CD4-positive, CD25-positive, alpha-beta regulatory T cell (primary cell): ENCODE measurements at regions not wholly inside any gene's neighbourhood (a gene's known extent, or its start where the extent isn't known, plus 50 kb on each side); places are given as distances from the start of the nearest gene placed in this dataset.

Experiments
- ATAC-seq, 2 donors: fragments of 150-1000 bp; cut with Tn5 transposase; one replicate each; pipeline ENCODE4 v1.10.0; 2021; ENCODE audit warnings: low read depth in 2 of 2, moderate number of reproducible peaks in 2 of 2, moderate library complexity in 1 of 2
- DNase-seq, 3 donors: peaks; one replicate each; pipeline versions ENCODE4 v3.0.0 to v3.0.0-alpha.2; 2012 to 2022; ENCODE audit warnings: mixed read lengths in 1 of 3
- H3K27ac ChIP-seq: one replicate; pipeline ENCODE4 v1.7.0; 2013; ENCODE audit warnings: mild to moderate bottlenecking, low read length; ENCODE audit not compliant: insufficient read depth, poor library complexity, severe bottlenecking
- H3K27me3 ChIP-seq: one replicate; pipeline ENCODE4 v1.7.0; 2013; ENCODE audit warnings: low read length; ENCODE audit not compliant: control insufficient read depth, insufficient read depth
- H3K36me3 ChIP-seq: one replicate; pipeline ENCODE4 v1.7.0; 2013; ENCODE audit warnings: mild to moderate bottlenecking, low read length, moderate library complexity; ENCODE audit not compliant: control insufficient read depth, insufficient read depth
- H3K4me1 ChIP-seq: 2 replicates; pipeline ENCODE4 v1.7.0; 2013; ENCODE audit warnings: mild to moderate bottlenecking, low read length; ENCODE audit not compliant: insufficient read depth, control insufficient read depth, poor library complexity, severe bottlenecking
- H3K4me3 ChIP-seq: one replicate; pipeline ENCODE4 v1.7.0; 2013; ENCODE audit warnings: low read depth, mild to moderate bottlenecking, low read length, moderate library complexity
- H3K9me3 ChIP-seq, 2 experiments: 1 replicate in 1 of 2; 2 replicates in 1 of 2; pipeline ENCODE4 v1.7.0; 2013; ENCODE audit warnings: low read length in 2 of 2, mild to moderate bottlenecking in 1 of 2, moderate library complexity in 1 of 2; ENCODE audit not compliant: control insufficient read depth in 2 of 2
- H3K27ac Mint-ChIP-seq, 3 donors: one replicate each; pipeline ENCODE4 v1.8.0; 2020 to 2022; ENCODE audit warnings: mild to moderate bottlenecking in 3 of 3, mixed read lengths in 3 of 3, moderate library complexity in 2 of 3
- H3K27me3 Mint-ChIP-seq: one replicate; pipeline ENCODE4 v1.8.0; 2022; ENCODE audit warnings: mild to moderate bottlenecking, mixed read lengths
- H3K36me3 Mint-ChIP-seq: one replicate; pipeline ENCODE4 v1.8.0; 2020; ENCODE audit warnings: mixed read lengths
- H3K4me1 Mint-ChIP-seq, 4 donors: one replicate each; pipeline ENCODE4 v1.8.0; 2020 to 2022; ENCODE audit warnings: mixed read lengths in 4 of 4, mild to moderate bottlenecking in 1 of 4
- H3K4me3 Mint-ChIP-seq, 4 donors: one replicate each; pipeline ENCODE4 v1.8.0; 2020 to 2022; ENCODE audit warnings: mild to moderate bottlenecking in 4 of 4, mixed read lengths in 4 of 4, moderate library complexity in 3 of 4
- H3K9me3 Mint-ChIP-seq, 7 donors: one replicate each; pipeline ENCODE4 v1.8.0; 2020 to 2022; ENCODE audit warnings: mixed read lengths in 7 of 7, mild to moderate bottlenecking in 3 of 7, moderate library complexity in 2 of 7

DNA sequence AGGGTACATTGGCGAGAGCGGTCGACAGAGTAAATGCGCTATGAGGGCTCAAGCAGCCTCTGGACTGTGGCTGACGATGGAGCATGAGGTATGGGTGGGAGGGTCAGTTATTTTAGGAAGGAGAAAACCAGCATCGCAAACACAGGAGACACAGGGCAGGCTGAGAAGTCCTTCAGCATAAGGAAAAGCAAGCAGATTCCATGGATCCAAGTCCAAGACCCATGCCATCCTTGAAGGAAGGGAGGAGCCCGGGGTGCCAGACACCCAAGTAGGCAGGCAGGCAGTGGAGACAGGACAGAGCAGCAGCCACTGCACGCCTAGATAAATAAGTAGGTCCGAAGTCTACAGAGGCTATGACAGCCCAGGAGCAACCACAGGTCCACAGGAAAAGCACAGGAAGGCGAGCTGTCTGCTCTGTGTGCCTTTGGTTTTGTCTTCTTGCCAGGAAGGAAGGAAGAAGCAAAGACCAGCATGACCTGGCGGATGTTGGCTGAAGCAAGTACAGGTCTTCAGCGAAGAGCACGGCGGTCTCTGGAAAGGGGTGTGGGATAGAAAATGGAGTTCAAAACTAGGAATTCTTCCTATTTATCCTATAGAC, 76.4 kb upstream of the SLC45A1 start:
- Mint-ChIP-seq H3K4me1 (peaks cover 0 to 4% (median 1%) of the 10 kb centered on the region in 4 donors), H3K4me3 (no peak overlapping the region), H3K27me3 (no peaks in the 10 kb centered on the region), H3K36me3 (no peaks in the 10 kb centered on the region), H3K9me3 (no peaks in the 10 kb centered on the region), H3K27ac (peak overlapping the region in 1 of 3 donors; percentile 36)
- ATAC-seq, result no peak
- Histone ChIP-seq H3K27ac (no peak overlapping the region), H3K27me3 (no peaks in the 10 kb centered on the region), H3K4me1 (no peaks in the 10 kb centered on the region), H3K36me3 (no peaks in the 10 kb centered on the region), H3K9me3 (no peaks in the 10 kb centered on the region), H3K4me3 (no peak overlapping the region)
- no peak for DNase-seq

DNA sequence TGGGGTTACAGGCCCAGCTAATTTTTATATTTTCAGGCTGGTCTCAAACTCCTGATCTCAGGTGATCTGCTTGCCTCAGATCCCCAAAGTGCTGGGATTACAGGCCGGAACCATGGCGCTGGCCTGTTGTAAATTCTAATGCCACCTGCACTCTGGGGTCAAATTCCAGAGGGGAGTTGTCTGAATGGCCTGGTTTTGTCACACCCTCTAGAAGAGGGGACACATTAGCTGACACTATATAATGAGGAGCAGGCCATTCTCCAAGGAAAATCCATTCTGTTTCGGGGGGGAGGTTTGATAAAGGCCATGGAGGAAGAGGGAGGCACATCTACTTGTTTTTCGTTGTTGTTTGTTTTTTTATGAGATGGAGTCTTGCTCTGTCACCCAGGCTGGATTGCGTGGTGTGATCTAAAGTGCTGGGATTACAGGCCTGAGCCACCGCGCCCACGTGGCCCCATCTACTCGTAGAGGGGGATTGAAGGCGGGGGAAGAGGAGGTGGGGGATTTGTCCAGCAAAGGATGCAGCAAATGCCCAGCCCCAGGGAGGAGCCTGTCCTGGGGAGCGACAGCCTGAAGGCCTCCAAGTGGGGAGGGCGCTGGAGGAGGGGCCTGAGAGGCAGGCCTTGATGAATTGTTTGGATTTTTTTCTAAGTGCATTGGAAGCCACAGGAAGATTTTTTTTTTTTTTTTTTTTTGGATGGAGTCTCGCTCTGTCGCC, 78.4 kb upstream of the SLC45A1 start:
- peaks cover 0 to 4% (median 1%) of the 10 kb centered on the region in 4 donors for H3K4me1 Mint-ChIP-seq
- Histone ChIP-seq H3K27ac (no peak overlapping the region), H3K36me3 (no peaks in the 10 kb centered on the region), H3K4me1 (no peaks in the 10 kb centered on the region), H3K9me3 (no peaks in the 10 kb centered on the region), H3K27me3 (no peaks in the 10 kb centered on the region), H3K4me3 (no peak overlapping the region)
- H3K4me3 Mint-ChIP-seq, result no peak overlapping the region
- H3K27me3 Mint-ChIP-seq, result no peaks in the 10 kb centered on the region
- H3K27ac Mint-ChIP-seq, result no peak overlapping the region
- H3K36me3 Mint-ChIP-seq, result no peaks in the 10 kb centered on the region
- ATAC-seq, result no peak
- H3K9me3 Mint-ChIP-seq, result no peaks in the 10 kb centered on the region
- no peak for DNase-seq

DNA sequence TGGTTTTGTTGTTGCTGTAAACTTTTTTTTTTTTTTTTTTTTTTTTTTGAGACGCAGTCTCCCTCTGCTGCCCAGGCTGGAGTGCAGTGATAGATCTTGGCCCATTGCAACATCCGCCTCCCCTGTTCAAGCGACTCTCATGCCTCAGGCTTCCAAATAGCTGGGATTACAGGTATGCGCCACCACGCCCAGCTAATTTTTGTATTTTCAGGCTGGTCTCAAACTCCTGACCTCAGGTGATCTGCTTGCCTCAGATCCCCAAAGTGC, 78.9 kb upstream of the SLC45A1 start:
- Histone ChIP-seq H3K27me3 (no peaks in the 10 kb centered on the region), H3K9me3 (no peaks in the 10 kb centered on the region), H3K4me1 (no peaks in the 10 kb centered on the region), H3K4me3 (no peak overlapping the region), H3K27ac (no peak overlapping the region), H3K36me3 (no peaks in the 10 kb centered on the region)
- Mint-ChIP-seq H3K27ac (no peak overlapping the region), H3K9me3 (no peaks in the 10 kb centered on the region), H3K4me1 (peaks cover 0 to 4% (median 1%) of the 10 kb centered on the region in 4 donors), H3K4me3 (no peak overlapping the region), H3K36me3 (no peaks in the 10 kb centered on the region), H3K27me3 (no peaks in the 10 kb centered on the region)
- DNase-seq (no peak), ATAC-seq (no peak)

DNA sequence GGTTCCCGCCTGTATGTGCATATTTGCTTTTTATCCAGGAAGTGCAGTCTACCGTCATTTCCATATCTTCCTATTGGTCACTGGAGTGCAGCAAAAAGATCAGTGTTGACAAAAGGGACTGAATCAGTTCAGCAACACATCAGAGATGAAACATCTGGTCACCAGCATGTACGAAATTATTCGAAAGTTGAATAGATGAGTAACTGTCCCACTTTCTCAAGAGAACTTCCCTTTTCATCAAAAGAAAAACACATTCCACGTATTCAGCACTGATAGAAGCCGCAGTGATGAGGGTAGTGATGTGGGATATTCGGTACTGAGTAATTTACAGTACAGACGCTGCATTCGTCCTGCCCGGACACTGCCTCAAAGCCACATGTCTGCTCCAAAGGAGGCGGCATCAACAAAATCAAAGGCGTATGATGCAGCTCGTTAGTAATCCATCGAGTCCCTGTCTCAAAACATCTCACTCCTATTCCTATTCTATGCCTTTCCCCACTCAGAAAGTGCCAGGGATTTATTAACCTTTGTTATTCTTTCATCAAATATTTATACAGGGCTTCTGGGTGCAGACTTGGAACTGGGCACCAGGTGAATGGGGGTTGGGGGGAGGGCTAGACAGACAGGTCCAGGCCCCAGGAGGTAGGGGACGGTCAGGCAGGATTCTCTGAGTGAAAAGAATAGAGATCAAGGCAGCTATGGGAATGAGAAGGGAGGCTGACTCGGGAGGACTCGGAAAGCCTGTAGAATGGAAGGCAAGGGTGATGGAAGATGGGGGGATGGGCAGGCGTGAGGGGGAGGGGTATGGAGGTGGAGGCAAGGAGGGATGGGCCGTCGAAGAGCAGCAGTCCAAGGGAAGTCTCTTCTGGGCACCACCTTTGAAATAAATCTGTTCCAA, 79.5 kb upstream of the SLC45A1 start:
- Histone ChIP-seq H3K4me3 (no peak overlapping the region), H3K4me1 (no peaks in the 10 kb centered on the region), H3K36me3 (no peaks in the 10 kb centered on the region), H3K27ac (no peak overlapping the region), H3K9me3 (no peaks in the 10 kb centered on the region), H3K27me3 (no peaks in the 10 kb centered on the region)
- Mint-ChIP-seq H3K9me3 (no peaks in the 10 kb centered on the region), H3K27me3 (no peaks in the 10 kb centered on the region), H3K4me3 (no peak overlapping the region), H3K36me3 (no peaks in the 10 kb centered on the region), H3K4me1 (peaks cover 0 to 4% (median 1%) of the 10 kb centered on the region in 4 donors), H3K27ac (no peak overlapping the region)
- ATAC-seq, result no peak
- DNase-seq, result no peak

DNA sequence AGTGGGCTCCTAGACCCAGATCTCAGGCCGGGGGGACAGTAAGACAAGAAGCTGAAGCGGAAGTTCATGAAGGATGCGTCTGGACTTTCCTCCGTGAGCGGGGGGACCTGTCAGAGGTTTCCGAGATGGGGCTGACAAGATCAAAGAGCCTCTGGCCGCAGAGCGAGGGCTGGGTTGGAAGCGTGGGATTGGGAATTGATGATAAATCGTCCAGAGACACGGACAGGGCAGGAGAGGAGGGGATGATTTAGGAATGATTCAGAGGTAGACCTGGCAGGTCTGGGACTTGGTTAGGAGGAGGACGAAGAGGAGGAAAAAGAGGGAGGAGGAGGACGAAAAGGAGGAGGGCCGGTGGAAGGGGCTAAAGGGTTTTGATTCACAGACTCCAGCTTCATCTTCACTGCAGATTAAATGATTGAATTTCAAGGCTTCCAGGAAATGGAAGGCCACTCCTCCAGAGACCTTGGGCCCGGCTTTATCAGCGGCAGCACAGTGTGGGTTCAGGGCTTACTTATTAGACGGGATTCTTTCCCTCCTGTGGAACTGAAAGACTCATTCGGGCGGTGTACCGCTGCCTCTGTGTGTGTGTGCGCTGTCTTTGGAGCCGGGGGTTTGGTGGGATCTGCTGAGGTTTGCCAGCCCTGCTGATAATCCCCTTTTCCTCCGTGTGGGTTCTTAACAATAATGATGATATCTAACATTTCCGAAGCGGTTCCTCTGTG, 85.7 kb upstream of the SLC45A1 start:
- H3K27ac Mint-ChIP-seq, result peak overlapping the region in 1 of 3 donors; percentile 88
- ATAC-seq, result no peak
- peaks cover 0 to 3% (median 0%) of the 10 kb centered on the region in 7 donors for H3K9me3 Mint-ChIP-seq
- H3K4me3 Mint-ChIP-seq, result no peak overlapping the region
- peaks cover 0 to 1% of the 10 kb centered on the region in 2 experiments for H3K9me3 ChIP-seq
- no peaks in the 10 kb centered on the region for H3K4me1 ChIP-seq
- H3K4me3 ChIP-seq, result no peak overlapping the region
- H3K27me3 Mint-ChIP-seq, result peaks cover 16% of the 10 kb centered on the region
- H3K36me3 ChIP-seq, result no peaks in the 10 kb centered on the region
- H3K27me3 ChIP-seq, result no peaks in the 10 kb centered on the region
- no peak for DNase-seq
- no peak overlapping the region for H3K27ac ChIP-seq
- H3K36me3 Mint-ChIP-seq, result no peaks in the 10 kb centered on the region
- peaks cover 0 to 3% (median 0%) of the 10 kb centered on the region in 4 donors for H3K4me1 Mint-ChIP-seq

DNA sequence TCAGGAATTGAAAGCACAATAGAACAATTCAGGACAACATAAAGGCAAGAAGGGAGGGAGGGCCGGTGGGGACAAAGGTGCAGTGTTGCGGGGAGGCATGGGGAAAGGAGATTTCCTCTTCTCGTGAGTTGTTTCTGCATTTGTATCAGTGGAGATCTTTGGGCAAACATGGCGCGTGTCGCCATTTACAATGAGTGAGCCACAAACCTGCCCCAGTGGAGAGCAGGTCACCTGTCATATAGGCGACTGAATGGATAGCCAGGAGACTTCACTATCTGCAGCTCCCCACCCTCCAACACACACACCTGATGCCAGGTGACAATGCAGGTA, 87.7 kb upstream of the SLC45A1 start:
- no peak overlapping the region for H3K27ac Mint-ChIP-seq
- H3K27ac ChIP-seq, result no peak overlapping the region
- H3K4me1 ChIP-seq, result no peaks in the 10 kb centered on the region
- H3K27me3 Mint-ChIP-seq, result peaks cover 16% of the 10 kb centered on the region
- no peak for ATAC-seq
- no peak overlapping the region for H3K4me3 Mint-ChIP-seq
- no peak for DNase-seq
- H3K27me3 ChIP-seq, result no peaks in the 10 kb centered on the region
- peaks cover 0 to 1% of the 10 kb centered on the region in 2 experiments for H3K9me3 ChIP-seq
- peaks cover 0 to 7% (median 2%) of the 10 kb centered on the region in 7 donors for H3K9me3 Mint-ChIP-seq
- H3K4me3 ChIP-seq, result no peak overlapping the region
- no peaks in the 10 kb centered on the region for H3K36me3 Mint-ChIP-seq
- H3K4me1 Mint-ChIP-seq, result peaks cover 0 to 3% (median 0%) of the 10 kb centered on the region in 4 donors
- no peaks in the 10 kb centered on the region for H3K36me3 ChIP-seq

DNA sequence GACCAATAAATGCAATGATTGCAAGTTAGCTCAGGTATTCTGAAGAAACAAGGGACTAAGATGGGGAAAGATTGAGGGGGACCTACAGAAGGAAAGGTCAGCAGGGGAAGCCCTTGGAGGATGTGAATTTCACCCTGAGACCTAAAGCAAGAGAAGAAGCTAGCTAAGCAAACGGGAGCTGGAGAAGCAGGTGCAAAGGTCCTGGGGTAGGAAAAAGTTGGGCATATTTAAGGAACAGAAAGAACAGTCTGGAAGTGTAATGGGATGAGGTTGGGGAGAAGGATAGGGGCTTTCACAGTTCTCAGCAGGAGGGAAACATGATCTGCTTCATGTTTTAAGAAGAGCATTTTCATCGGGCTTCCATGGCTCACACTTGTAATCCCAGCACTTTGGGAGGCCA, 89.7 kb upstream of the SLC45A1 start:
- H3K27ac ChIP-seq, result no peak overlapping the region
- peaks cover 0 to 7% (median 2%) of the 10 kb centered on the region in 7 donors for H3K9me3 Mint-ChIP-seq
- H3K27me3 ChIP-seq, result no peaks in the 10 kb centered on the region
- peaks cover 0 to 12% (median 3%) of the 10 kb centered on the region in 4 donors for H3K4me1 Mint-ChIP-seq
- DNase-seq (no peak), ATAC-seq (no peak)
- H3K9me3 ChIP-seq, result peaks cover 0 to 1% of the 10 kb centered on the region in 2 experiments
- no peaks in the 10 kb centered on the region for H3K36me3 Mint-ChIP-seq
- peaks cover 23% of the 10 kb centered on the region for H3K27me3 Mint-ChIP-seq
- H3K36me3 ChIP-seq, result no peaks in the 10 kb centered on the region
- H3K4me3 ChIP-seq, result no peak overlapping the region
- no peaks in the 10 kb centered on the region for H3K4me1 ChIP-seq
- no peak overlapping the region for H3K27ac Mint-ChIP-seq
- H3K4me3 Mint-ChIP-seq, result no peak overlapping the region
